GM15510 (cell line): ENCODE measurements at regions not wholly inside any gene's neighbourhood (a gene's known extent, or its start where the extent isn't known, plus 50 kb on each side); places are given as distances from the start of the nearest gene placed in this dataset.

Experiments
- POLR2A ChIP-seq: IDR thresholded peaks from 3 replicates; pipeline ENCODE4 v1.6.1; 2011; ENCODE audit warnings: borderline replicate concordance; ENCODE audit not compliant: insufficient read length; ENCODE audit errors: extremely low read depth

- TF ChIP-seq POLR2A = no peak
These were observed 111.2 kb upstream of the ADO start for GRCh38 chr10:62693306-62693705.

DNA sequence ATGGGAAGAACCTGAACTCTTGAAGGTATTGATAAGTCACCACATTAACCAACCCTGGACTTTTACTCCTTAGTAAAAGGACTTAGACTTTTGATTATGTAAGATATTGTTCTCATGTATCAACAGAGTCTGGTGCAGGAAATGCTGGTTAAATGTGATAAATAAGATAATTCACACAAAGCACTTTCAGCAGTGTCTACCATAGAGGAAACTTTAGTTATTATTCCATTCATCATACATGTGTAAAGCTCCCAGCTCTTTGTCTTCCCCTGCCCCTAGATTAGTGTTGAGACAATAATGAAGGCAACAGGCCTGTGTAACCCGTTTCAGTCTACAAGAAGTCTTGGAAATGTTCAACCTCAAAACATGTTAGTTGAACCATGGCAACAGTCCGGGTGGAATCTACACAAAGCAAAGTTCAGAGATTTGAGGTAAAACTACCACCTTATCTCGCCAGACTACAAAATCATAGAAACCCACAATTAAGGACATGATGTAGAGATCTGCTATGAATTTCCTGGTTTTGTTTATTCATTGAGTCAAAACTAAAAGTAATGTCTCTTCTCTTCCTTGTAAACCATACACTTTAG is 109.9 kb upstream of the ADO start:
- no peak for TF ChIP-seq POLR2A

DNA sequence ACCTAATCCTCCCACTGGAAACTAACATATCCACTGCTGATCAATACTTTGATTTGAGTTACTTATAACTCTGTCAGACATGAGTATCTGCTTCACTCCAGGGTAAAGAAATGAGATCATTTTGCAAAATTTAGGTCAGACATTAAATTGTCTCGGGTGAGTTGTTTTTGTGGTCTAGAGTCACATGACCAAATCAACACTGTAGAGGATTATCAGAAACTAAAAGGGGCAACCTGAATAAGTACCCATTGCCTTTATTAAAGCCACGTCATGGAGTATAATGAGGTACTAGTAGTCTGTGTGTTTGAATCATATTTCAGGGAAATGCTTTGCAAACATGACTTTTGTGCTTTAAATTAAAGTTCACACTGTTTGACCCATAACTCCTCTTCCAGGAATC is 107.7 kb upstream of the ADO start:
- TF ChIP-seq POLR2A = no peak

- TF ChIP-seq POLR2A = no peak
These were observed 105.4 kb upstream of the ADO start for GRCh38 chr10:62699148-62699547.

- TF ChIP-seq POLR2A = no peak
These were observed 98.7 kb upstream of the ADO start for GRCh38 chr10:62705789-62706188.

- no peak for TF ChIP-seq POLR2A
These were observed 96.7 kb upstream of the ADO start for GRCh38 chr10:62707810-62708209.

DNA sequence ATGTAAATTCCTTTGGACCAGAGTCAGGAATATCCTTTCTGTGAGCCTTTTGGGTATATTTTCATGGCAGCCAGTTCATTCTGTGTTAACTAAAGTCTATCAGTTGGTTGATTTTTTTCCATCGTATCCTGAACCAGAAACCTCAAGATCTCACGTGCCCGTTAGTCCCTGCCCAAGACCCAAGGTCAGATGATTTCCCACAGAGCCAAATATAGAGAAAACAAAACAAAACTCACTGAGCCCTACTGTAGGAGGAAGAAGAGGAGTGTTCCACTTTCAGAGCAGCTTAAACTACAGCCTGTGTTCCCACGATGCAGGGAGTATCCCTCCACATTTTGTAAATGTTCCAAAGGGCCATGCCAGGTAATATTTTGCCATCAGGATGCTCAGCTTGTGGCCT is 96.0 kb upstream of the ADO start:
- no peak for TF ChIP-seq POLR2A

- no peak for TF ChIP-seq POLR2A
These were observed 95.3 kb upstream of the ADO start for GRCh38 chr10:62709200-62709599.

DNA sequence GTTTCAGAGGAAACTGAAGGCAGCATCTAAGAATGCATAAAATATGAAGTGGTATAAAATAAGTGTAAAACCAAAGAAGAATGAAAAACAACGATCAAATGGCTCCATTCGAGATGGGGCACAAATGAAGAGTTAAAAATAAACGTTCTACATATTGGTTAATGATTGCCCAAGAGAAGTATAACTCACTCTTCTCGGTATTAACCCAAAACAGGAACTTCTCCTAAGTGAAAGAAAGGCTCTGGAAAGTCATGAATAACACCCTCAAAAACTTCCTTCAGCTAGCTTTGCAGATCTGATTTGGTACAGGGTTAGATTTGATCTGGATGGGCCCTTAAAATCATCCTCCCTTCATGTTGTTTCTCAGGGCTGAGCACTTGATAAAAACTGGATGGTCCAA is 94.3 kb upstream of the ADO start:
- TF ChIP-seq POLR2A = no peak

DNA sequence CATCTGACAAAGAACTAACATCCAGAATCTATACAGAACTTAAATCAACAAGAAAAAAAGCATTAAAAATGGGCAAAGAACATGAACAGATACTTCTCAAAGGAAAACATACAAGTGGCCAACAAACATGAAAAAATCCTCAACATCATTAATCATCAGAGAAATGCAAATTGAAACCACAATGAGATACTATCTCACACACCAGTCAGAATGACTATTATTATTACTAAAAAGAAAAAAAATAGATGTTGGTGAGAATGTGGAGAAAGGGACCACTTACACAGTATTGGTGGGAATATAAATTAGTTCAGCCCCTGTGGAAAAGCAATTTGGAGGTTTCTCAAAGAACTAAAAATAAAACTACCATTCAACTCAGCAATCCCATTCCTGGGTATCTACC is 89.1 kb upstream of the ADO start:
- TF ChIP-seq POLR2A = no peak

DNA sequence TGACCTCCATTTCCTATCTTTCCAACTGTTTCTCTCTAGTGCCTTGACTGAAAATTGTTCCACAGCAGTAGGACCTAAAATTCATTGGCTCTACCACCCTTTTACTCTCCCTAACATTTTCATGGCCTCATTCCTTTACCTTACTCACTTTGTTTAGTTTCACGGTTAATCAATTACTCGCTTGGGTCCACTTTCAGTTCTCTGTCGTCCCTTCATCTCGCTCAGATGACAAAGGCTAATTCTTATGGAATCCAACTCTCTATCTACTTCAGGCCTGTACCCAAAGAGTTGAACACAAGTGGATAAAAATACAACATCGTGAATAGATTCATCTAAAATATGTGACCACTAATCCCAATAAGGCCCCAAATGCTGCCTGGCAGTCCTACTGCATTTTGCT is 85.9 kb upstream of the ADO start:
- no peak for TF ChIP-seq POLR2A

GRCh38 chr10:62719061-62719460 is 85.5 kb upstream of the ADO start:
- TF ChIP-seq POLR2A = no peak

GRCh38 chr10:62721687-62722086 is 82.8 kb upstream of the ADO start:
- no peak for TF ChIP-seq POLR2A

DNA sequence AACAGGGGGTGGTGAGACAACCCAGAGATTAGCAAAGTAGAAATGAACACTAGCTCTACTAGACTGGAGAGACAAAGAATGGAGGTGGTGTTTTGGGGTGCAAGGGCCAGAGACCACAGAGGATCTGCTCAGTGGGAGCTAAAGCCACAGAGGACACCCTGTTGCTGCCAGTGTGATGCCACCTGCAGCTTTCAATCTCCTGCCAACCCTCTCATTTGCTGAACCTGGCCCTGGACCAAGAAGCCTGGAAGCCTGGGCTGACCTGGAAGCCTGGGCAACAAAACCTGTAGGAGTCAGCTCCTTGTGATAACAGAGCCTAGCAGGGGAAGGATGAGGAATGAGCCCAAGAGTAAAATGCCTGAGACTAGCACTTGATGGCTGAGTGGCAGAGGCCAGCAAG is 81.1 kb upstream of the ADO start:
- no peak for TF ChIP-seq POLR2A

DNA sequence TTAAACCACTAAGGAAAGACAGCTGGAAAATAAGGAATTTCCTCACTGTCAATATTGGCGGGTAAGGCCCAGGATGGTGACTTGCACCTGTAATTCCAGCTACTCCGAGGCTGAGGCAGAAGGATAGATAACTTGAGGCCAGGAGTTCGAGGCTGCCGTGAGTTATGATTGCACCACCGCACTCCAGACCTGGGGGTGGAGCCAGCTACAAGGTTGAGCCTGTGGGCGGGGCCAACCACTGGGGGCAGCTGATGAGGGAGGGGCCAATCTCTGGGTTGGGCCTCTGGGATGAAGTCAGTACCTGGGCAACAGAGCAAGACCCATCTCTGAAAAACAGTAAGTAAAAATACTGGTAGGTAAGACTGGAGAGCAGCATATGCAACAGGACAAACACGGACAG is 80.1 kb upstream of the ADO start:
- no peak for TF ChIP-seq POLR2A

GRCh38 chr10:62726142-62726541 is 78.4 kb upstream of the ADO start:
- TF ChIP-seq POLR2A = peak; percentile 19

DNA sequence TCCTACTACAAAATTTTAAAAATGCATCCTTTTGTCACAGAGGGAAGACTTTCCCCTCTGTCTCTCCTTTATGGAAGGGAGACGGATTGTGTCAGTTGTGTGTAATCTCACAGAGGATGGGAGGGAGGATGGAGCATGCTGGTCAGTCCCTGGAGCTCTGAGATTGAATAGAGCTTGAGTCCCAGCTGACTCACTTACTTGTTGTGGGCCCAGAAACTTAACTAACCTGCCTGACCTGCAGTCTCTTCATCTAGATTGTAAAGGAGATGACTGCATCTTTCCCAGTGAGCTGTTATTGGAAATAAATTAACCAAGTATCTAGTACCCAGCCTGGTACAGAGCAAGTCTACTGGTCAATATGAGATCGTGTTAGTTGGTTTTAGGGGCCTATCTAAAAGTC is 77.9 kb upstream of the ADO start:
- TF ChIP-seq POLR2A = peak; percentile 0
